Heart left ventricle (tissue), 16 donors: ENCODE measurements at regions not wholly inside any gene's neighbourhood (a gene's known extent, or its start where the extent isn't known, plus 50 kb on each side); places are given as distances from the start of the nearest gene placed in this dataset.

ENCODE experiments used
- ATAC-seq, 4 donors: fragments of 200-7000 bp; cut with Tn5 transposase; one replicate each; pipeline ENCODE4 v1.9.1; 2020 to 2022; ENCODE audit warnings: moderate library complexity in 4 of 4, mild to moderate bottlenecking in 3 of 4, moderate number of reproducible peaks in 1 of 4
- DNase-seq, 5 donors: peaks; one replicate each; pipeline ENCODE4 v3.0.0-alpha.2; 2020
- H3K27ac ChIP-seq, 12 donors: fragments of 200-600 bp; sonication (generic) in 4 of 12; one replicate each; pipeline versions ENCODE4 v1.5.0 to v1.8.0; 2016 to 2022; ENCODE audit warnings: mild to moderate bottlenecking in 2 of 12
- H3K27me3 ChIP-seq, 9 donors: fragments of 200-600 bp; sonication (generic) in 2 of 9; one replicate each; pipeline versions ENCODE4 v1.5.1 to v1.8.0; 2016 to 2022; ENCODE audit warnings: mild to moderate bottlenecking in 3 of 9
- H3K36me3 ChIP-seq, 9 donors: fragments of 200-600 bp; sonication (generic) in 2 of 9; one replicate each; pipeline versions ENCODE4 v1.5.0 to v1.8.0; 2018 to 2022; ENCODE audit warnings: mild to moderate bottlenecking in 2 of 9
- H3K4me1 ChIP-seq, 12 donors: fragments of 200-600 bp; sonication (generic) in 4 of 12; one replicate each; pipeline versions ENCODE4 v1.5.0 to v1.8.0; 2016 to 2022; ENCODE audit warnings: mild to moderate bottlenecking in 3 of 12
- H3K4me3 ChIP-seq, 12 donors: fragments of 200-600 bp; sonication (generic) in 4 of 12; one replicate each; pipeline versions ENCODE4 v1.5.0 to v1.8.0; 2017 to 2022; ENCODE audit warnings: mild to moderate bottlenecking in 9 of 12, moderate library complexity in 4 of 12
- H3K9me3 ChIP-seq, 12 donors: fragments of 200-600 bp; sonication (generic) in 4 of 12; one replicate each; pipeline versions ENCODE4 v1.5.0 to v1.8.0; 2016 to 2022; ENCODE audit warnings: mild to moderate bottlenecking in 1 of 12
- CTCF ChIP-seq, 12 donors: fragments of 200-600 bp; sonication (generic) in 4 of 12; IDR thresholded peaks; one replicate each; pipeline versions ENCODE4 v1.5.0 to v1.8.0; 2018 to 2022; ENCODE audit warnings: antibody characterized with exemption in 12 of 12, mild to moderate bottlenecking in 5 of 12
- POLR2A ChIP-seq, 2 donors: fragments of 450-650 bp; IDR thresholded peaks; one replicate each; pipeline ENCODE4 v1.6.1; 2017; ENCODE audit warnings: antibody characterized with exemption in 2 of 2, mild to moderate bottlenecking in 2 of 2, moderate library complexity in 2 of 2
- WGBS, 4 donors: extraction: QIAGEN DNeasy Blood & Tissue Kit in 2 of 4; methylation state at CpG; one replicate each; pipeline versions ENCODE4 v1.1.5 to v1.1.7; 2013 to 2018; 5-methylcytosine and 5-hydroxymethylcytosine counted together
- intact Hi-C, 10 donors: fragments of 100-400 bp; cut with DNase I; formaldehyde crosslinking; loops; one replicate each; pipeline versions ENCODE4 v1.11.1 to v1.14.2; 2022
- donor health status: ischemic (EF 13 %, LVEDD 7.1; RV severe dilation, severe dysfunction).
- donor health status: healthy with polysubstance abuse.
- donor health status: DM: no; HTN: yes; CAD: no.
- donor health status: DM: no; HTN: no; CAD: no.
- donor health status: ischemic (EF 25% LVEDD 6.9; RV normal size, moderate dysfunction).
- donor health status: ischemic (EF 25% LVEDD 5.7; RV mildly dilated, moderate dysfunction).
- donor health status: healthy.
- donor health status: DM: yes; HTN: yes; CAD: no.
- donor health status: ischemic (EF 35%, LVEDD 5.7; RV mildly dilated, moderate dysfunction).
- donor health status: nonischemic (EF 11% LVEDD 7.7; RV severe dilation, severe dysfunction).
- donor health status: DM: yes; HTN: yes; CAD: no.
- donor health status: PGD.
- donor health status: ischemic (EF 29% LVEDD 5.4; RV normal size, mild dysfunction).
- donor health status: nonischemic (EF 23%, LVEDD 6.1; RV moderate dilation, normal function).

DNA sequence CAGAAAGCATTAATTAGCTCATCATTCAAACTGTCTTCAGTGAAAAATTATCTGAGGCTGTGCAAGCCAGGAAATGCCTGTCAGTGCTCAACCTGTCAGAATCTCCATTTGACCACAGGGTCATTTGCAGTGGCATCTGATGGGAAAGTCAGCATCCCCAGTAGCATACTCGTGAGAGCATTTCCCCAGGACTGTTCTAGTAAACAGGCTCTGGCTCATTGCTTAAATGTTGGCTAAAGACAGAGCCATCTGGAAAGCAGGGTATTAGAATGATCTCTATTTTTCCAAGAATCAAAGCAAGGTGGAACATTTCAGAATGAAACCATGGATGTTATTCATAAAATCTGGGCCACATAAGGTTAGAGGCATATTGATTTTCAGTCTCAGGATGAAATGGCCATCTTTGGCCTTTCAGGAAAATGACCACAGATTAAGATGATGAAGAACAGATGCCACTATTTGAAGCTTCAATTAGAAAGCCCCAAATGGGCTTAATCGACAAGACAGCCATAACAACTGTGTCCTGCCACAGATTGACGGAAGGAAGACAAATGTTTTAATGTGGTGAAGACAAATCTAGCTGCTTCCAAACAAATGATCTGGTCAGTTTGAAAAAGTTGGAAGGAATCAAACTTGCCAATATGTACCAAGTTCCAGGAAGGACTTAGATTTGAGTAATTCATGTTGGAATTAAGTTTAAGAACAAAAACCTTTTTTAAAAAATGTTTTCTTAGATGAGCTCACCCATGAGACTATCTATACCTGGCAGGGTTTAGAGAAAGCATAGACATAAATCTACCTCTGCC lies 94.0 kb upstream of the FAR2 start:
- DNase-seq (no peak), ATAC-seq (peak in 1 of 4 donors; percentile 16)
- no peak overlapping the region for H3K27ac ChIP-seq
- intact Hi-C loops: no loop called here
- peaks cover 0 to 5% (median 0%) of the 10 kb centered on the region in 12 donors for H3K9me3 ChIP-seq
- TF ChIP-seq CTCF (IDR thresholded peaks at IDR 0.05) (no peak), POLR2A (IDR thresholded peaks at IDR 0.05) (no peak)
- H3K27me3 ChIP-seq: no peaks in the 10 kb centered on the region
- WGBS, 4 donors: 40 to 48% (median 43%) methylated on average over 3 of the region's 3 CpGs
- H3K4me3 ChIP-seq: no peak overlapping the region
- H3K36me3 ChIP-seq: no peaks in the 10 kb centered on the region
- no peaks in the 10 kb centered on the region for H3K4me1 ChIP-seq

DNA sequence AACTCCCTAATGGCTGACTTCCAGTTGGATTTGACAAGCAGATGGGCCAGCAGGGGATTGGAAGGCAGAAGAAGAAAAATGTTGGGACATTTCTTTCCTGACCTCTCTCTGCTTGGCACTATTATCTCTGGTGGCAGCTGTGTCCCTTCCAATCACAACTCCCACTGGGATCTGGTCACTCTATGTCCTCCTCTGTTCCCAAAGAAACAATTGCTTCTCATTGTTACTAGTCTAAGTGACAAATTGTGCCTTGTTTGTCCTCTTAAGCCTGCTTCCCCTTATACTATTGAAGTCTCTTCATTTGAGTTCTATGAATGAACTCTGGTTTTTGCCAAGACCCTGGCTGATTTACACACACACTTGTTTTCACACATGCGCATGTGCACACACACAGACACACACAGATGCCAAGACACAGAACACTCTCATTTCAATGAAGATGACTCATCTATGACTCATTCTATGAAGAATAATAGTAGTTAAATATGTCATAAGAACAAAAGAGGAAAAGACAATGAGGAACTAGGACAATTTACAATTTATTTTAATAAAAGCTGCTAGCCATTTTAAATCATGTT lies 83.0 kb upstream of the FAR2 start:
- Histone ChIP-seq H3K36me3 (no peaks in the 10 kb centered on the region), H3K4me3 (no peak overlapping the region), H3K9me3 (no peaks in the 10 kb centered on the region), H3K27me3 (no peaks in the 10 kb centered on the region), H3K4me1 (peaks cover 0 to 8% (median 0%) of the 10 kb centered on the region in 12 donors), H3K27ac (no peak overlapping the region)
- DNase-seq (peak in 2 of 5 donors; percentile 26 to 29), ATAC-seq (peak in 1 of 4 donors; percentile 68)
- WGBS, 4 donors: 46 to 77% (median 59%) methylated on average over 1 of the region's 1 CpG
- TF ChIP-seq POLR2A (IDR thresholded peaks at IDR 0.05): no peak
- no peak for TF ChIP-seq CTCF (IDR thresholded peaks at IDR 0.05)
- intact Hi-C loops: no loop called here

- H3K36me3 ChIP-seq: no peaks in the 10 kb centered on the region
- H3K27me3 ChIP-seq: no peaks in the 10 kb centered on the region
- DNase-seq (peak in 1 of 5 donors; percentile 22), ATAC-seq (peak in 1 of 4 donors; percentile 64)
- H3K4me1 ChIP-seq: peaks cover 0 to 8% (median 0%) of the 10 kb centered on the region in 12 donors
- TF ChIP-seq POLR2A (IDR thresholded peaks at IDR 0.05) (no peak), CTCF (IDR thresholded peaks at IDR 0.05) (no peak)
- H3K9me3 ChIP-seq: no peaks in the 10 kb centered on the region
- no peak overlapping the region for H3K27ac ChIP-seq
- H3K4me3 ChIP-seq: no peak overlapping the region
- intact Hi-C loops: no loop called here
- 79 to 95% (median 88%) methylated on average over 1 of the region's 1 CpG for WGBS, 4 donors
These were observed 81.6 kb upstream of the FAR2 start for GRCh38 chr12:29067430-29067829.

DNA sequence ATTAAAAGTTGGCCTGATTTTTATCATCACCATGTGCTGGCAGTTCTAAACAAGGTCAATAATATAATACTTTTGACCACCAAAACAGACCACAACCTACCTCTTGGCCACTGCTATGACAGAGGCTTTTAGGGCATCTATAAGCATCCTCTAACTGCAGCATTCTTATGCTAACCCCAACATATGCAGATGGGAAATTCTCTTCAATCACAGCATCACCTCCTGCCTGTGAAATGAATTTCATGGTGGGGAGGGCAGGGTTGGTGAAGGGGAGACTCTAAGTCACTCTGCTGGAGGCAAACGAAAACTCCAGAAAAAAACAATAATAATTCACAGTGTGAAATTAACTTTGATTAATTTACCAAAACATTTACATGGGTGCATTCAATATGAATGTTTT lies 78.8 kb upstream of the FAR2 start:
- no peak for TF ChIP-seq CTCF (IDR thresholded peaks at IDR 0.05)
- TF ChIP-seq POLR2A (IDR thresholded peaks at IDR 0.05): no peak
- Histone ChIP-seq H3K36me3 (no peaks in the 10 kb centered on the region), H3K27ac (no peak overlapping the region), H3K4me1 (peaks cover 0 to 8% (median 0%) of the 10 kb centered on the region in 12 donors), H3K4me3 (no peak overlapping the region), H3K27me3 (no peaks in the 10 kb centered on the region), H3K9me3 (no peaks in the 10 kb centered on the region)
- WGBS, 4 donors: 0 to 32% (median 12%) methylated on average over 1 of the region's 1 CpG
- ATAC-seq (no peak), DNase-seq (no peak)
- intact Hi-C loops: loop anchor here in 9 of 10 donors (5.0 to 10.0 kb wide), 4 partner anchors 114 to 1734 kb away; no protein-coding TSS in a partner anchor
